ENCODE measurements at regions not wholly inside any gene's neighbourhood (a gene's known extent, or its start where the extent isn't known, plus 50 kb on each side); places are given as distances from the start of the nearest gene placed in this dataset.

GRCh38 chr6:74937936-74938335, 267.9 kb downstream of the COL12A1 start:
- Histone ChIP-seq H3K36me3 (no peaks in the 10 kb centered on the region), H3K27ac (no peak overlapping the region), H3K4me3 (no peak overlapping the region), H3K9me3 (no peaks in the 10 kb centered on the region), H3K4me1 (no peaks in the 10 kb centered on the region), H3K27me3 (no peaks in the 10 kb centered on the region)
- ATAC-seq (ENCODE audit: low FRiP score in 2 of 2) (no peak), DNase-seq (no peak)
- TF ChIP-seq POLR2A (IDR thresholded peaks at IDR 0.05) (no peak), POLR2AphosphoS5 (IDR thresholded peaks at IDR 0.05) (no peak), EP300 (IDR thresholded peaks at IDR 0.05) (no peak)
- TF ChIP-seq, protein P1, sequence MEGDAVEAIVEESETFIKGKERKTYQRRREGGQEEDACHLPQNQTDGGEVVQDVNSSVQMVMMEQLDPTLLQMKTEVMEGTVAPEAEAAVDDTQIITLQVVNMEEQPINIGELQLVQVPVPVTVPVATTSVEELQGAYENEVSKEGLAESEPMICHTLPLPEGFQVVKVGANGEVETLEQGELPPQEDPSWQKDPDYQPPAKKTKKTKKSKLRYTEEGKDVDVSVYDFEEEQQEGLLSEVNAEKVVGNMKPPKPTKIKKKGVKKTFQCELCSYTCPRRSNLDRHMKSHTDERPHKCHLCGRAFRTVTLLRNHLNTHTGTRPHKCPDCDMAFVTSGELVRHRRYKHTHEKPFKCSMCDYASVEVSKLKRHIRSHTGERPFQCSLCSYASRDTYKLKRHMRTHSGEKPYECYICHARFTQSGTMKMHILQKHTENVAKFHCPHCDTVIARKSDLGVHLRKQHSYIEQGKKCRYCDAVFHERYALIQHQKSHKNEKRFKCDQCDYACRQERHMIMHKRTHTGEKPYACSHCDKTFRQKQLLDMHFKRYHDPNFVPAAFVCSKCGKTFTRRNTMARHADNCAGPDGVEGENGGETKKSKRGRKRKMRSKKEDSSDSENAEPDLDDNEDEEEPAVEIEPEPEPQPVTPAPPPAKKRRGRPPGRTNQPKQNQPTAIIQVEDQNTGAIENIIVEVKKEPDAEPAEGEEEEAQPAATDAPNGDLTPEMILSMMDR (IDR thresholded peaks at IDR 0.05) = no peak

DNA sequence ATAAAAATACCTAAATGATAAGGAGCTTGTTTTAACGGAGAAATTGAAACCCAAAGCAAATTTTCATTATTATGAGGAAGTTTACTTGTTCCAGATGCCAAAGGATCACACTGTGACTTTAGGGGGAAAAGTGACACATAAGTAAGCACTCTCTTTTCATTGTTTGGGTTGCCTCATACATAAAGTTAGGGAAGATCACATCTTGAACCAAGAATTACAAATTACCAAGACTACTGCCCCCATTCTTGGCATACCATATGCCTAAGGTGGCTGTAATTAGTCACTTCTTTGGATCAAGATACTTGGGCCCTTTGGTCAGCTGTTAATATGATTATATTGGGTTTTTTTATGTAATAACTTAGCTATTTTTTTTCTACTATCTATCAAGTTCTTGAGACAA, 269.0 kb downstream of the COL12A1 start:
- no peaks in the 10 kb centered on the region for H3K9me3 ChIP-seq
- TF ChIP-seq POLR2AphosphoS5 (IDR thresholded peaks at IDR 0.05) = no peak
- TF ChIP-seq, protein P1 (IDR thresholded peaks at IDR 0.05) = no peak
- TF ChIP-seq EP300 (IDR thresholded peaks at IDR 0.05) = no peak
- no peak for TF ChIP-seq POLR2A (IDR thresholded peaks at IDR 0.05)
- no peak for DNase-seq
- H3K36me3 ChIP-seq = no peaks in the 10 kb centered on the region
- ATAC-seq (ENCODE audit: low FRiP score in 2 of 2) = no peak
- WGBS, 2 donors = 64 to 66% methylated on average over 1 of the region's 1 CpG
- H3K27ac ChIP-seq = no peak overlapping the region
- H3K4me3 ChIP-seq = no peak overlapping the region
- H3K27me3 ChIP-seq = no peaks in the 10 kb centered on the region
- no peaks in the 10 kb centered on the region for H3K4me1 ChIP-seq

DNA sequence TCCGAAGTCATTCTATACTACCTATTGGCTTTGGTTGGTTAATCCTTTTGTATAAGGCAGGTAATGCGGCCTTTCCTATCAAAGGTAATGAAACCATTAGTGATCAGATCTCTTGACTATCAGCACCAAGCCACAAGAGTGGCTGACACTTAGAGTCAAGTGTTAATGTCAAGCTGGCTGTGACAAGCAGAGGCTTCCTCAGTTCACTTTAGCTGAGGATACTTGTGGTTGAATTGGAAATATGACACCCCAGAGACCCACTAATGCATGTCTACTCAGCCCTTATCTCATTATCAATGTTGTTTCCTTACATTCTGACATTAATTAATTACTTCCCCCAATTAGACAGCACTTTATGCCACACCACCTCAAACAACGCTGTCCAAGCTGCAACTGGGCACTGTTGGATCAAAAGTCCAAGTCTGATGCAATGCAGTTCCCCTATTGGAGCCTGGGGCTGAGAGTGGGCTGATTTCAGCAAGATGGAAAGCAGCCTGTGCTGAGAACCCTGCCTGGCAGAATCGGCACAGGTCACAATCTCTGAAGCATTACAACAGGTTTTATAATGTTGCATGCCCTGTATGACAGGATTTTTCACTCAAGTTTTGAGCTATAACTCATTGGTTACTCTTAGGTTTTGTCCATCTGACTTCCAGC, 273.5 kb downstream of the COL12A1 start:
- ATAC-seq (ENCODE audit: low FRiP score in 2 of 2) (peak in 1 of 2 donors; percentile 35), DNase-seq (no peak)
- Histone ChIP-seq H3K36me3 (no peaks in the 10 kb centered on the region), H3K27ac (no peak overlapping the region), H3K27me3 (no peaks in the 10 kb centered on the region), H3K4me1 (no peaks in the 10 kb centered on the region), H3K4me3 (no peak overlapping the region), H3K9me3 (no peaks in the 10 kb centered on the region)
- TF ChIP-seq, protein P1 (IDR thresholded peaks at IDR 0.05) = no peak
- no peak for TF ChIP-seq POLR2A (IDR thresholded peaks at IDR 0.05)
- no peak for TF ChIP-seq POLR2AphosphoS5 (IDR thresholded peaks at IDR 0.05)
- no peak for TF ChIP-seq EP300 (IDR thresholded peaks at IDR 0.05)
- 56 to 66% methylated on average over 4 of the region's 4 CpGs for WGBS, 2 donors

GRCh38 chr6:74931558-74931957, 274.3 kb downstream of the COL12A1 start:
- TF ChIP-seq, protein P1 (IDR thresholded peaks at IDR 0.05) = no peak
- TF ChIP-seq EP300 (IDR thresholded peaks at IDR 0.05) (no peak), POLR2A (IDR thresholded peaks at IDR 0.05) (no peak), POLR2AphosphoS5 (IDR thresholded peaks at IDR 0.05) (no peak)
- Histone ChIP-seq H3K36me3 (no peaks in the 10 kb centered on the region), H3K4me3 (no peak overlapping the region), H3K27ac (no peak overlapping the region), H3K9me3 (no peaks in the 10 kb centered on the region), H3K27me3 (no peaks in the 10 kb centered on the region), H3K4me1 (no peaks in the 10 kb centered on the region)
- ATAC-seq (ENCODE audit: low FRiP score in 2 of 2) (peak in 1 of 2 donors; percentile 83), DNase-seq (no peak)
- WGBS, 2 donors = 50 to 59% methylated on average over 1 of the region's 1 CpG

DNA sequence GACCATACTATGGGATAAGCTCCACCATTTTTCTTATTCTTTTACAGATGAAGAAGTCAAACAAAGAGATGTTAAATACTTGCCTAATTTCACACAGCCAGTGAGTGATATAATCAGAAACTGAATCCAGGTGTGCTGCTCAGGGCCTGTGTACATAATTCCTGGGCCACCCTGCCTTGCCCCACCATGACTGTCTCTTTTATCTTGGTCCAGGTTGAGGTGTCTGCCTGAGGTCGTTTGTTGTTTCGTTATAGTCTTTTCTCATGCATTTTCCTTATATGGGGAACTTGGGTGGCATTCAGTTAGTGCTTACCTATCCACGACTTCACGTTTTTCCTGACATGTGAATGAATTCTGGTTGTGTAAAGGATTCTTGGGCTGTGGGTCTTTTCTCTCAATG, 277.6 kb downstream of the COL12A1 start:
- no peak for DNase-seq
- no peak overlapping the region for H3K4me3 ChIP-seq
- ATAC-seq (ENCODE audit: low FRiP score in 2 of 2) = no peak
- no peaks in the 10 kb centered on the region for H3K36me3 ChIP-seq
- H3K27me3 ChIP-seq = no peaks in the 10 kb centered on the region
- TF ChIP-seq POLR2A (IDR thresholded peaks at IDR 0.05) = no peak
- TF ChIP-seq POLR2AphosphoS5 (IDR thresholded peaks at IDR 0.05) = no peak
- TF ChIP-seq, protein P1 (IDR thresholded peaks at IDR 0.05) = no peak
- no peak for TF ChIP-seq EP300 (IDR thresholded peaks at IDR 0.05)
- WGBS, 2 donors = 73 to 76% methylated on average over 4 of the region's 4 CpGs
- no peaks in the 10 kb centered on the region for H3K9me3 ChIP-seq
- H3K4me1 ChIP-seq = no peaks in the 10 kb centered on the region
- H3K27ac ChIP-seq = no peak overlapping the region

Data from upper lobe of left lung (tissue), 6 donors.